ENCODE measurements at regions not wholly inside any gene's neighbourhood (a gene's known extent, or its start where the extent isn't known, plus 50 kb on each side); places are given as distances from the start of the nearest gene placed in this dataset.

DNA sequence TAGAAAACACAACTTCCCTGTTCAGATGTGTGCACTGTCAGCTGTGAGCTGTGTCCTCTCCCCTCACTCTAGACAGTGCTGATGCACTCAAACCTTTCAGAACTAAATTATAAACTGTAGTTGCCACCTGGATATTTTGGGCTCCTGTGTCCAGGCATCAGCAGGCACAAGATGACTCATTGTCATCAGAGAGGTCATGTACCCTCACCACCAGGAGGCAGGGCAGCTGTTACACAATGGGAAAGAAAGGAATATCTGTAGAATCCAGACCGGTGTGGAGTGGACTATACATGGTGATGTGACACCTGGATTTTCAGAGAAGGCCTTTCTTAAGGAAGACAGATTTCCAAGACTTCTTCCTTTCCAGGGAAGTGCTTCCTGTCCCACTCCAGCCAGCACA lies 854.4 kb upstream of the AGA start:
- H3K27me3 ChIP-seq = no peaks in the 10 kb centered on the region
- no peak overlapping the region for H3K4me3 ChIP-seq
- DNase-seq = no peak
- TF ChIP-seq, protein P1, sequence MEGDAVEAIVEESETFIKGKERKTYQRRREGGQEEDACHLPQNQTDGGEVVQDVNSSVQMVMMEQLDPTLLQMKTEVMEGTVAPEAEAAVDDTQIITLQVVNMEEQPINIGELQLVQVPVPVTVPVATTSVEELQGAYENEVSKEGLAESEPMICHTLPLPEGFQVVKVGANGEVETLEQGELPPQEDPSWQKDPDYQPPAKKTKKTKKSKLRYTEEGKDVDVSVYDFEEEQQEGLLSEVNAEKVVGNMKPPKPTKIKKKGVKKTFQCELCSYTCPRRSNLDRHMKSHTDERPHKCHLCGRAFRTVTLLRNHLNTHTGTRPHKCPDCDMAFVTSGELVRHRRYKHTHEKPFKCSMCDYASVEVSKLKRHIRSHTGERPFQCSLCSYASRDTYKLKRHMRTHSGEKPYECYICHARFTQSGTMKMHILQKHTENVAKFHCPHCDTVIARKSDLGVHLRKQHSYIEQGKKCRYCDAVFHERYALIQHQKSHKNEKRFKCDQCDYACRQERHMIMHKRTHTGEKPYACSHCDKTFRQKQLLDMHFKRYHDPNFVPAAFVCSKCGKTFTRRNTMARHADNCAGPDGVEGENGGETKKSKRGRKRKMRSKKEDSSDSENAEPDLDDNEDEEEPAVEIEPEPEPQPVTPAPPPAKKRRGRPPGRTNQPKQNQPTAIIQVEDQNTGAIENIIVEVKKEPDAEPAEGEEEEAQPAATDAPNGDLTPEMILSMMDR (IDR thresholded peaks at IDR 0.05) = no peak
- peaks cover 0 to 9% of the 10 kb centered on the region in 2 donors for H3K9me3 ChIP-seq
- ATAC-seq = no peak
- H3K36me3 ChIP-seq = no peaks in the 10 kb centered on the region
- no peak overlapping the region for H3K27ac ChIP-seq
- intact Hi-C loops (cut with DNase I) = no loop called here
- no peaks in the 10 kb centered on the region for H3K4me1 ChIP-seq

DNA sequence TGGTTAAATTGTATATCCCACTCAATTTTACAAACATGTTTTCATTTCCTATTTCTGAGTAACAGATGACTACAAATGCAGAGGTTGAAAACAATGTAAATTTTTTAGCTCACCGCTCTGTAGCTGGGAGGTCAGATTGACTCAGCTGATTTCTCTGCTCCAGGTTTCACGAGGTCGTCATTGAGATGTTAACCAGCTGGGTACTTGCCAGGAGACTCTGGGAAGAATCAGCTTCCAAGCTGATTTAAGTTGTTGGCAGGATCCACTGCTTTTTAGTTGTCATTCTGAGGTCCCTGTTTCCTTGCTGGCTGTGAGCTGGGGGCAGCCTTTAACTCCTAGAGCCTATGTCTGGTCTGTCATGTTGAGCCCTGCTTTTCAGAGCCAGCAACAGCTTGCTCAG lies 864.3 kb upstream of the AGA start:
- no peaks in the 10 kb centered on the region for H3K27me3 ChIP-seq
- no peak for ATAC-seq
- no peaks in the 10 kb centered on the region for H3K36me3 ChIP-seq
- TF ChIP-seq, protein P1 (IDR thresholded peaks at IDR 0.05) = no peak
- no peak overlapping the region for H3K4me3 ChIP-seq
- DNase-seq = peak in 2 of 4 donors; percentile 2 to 11
- H3K9me3 ChIP-seq = no peaks in the 10 kb centered on the region
- intact Hi-C loops (cut with DNase I) = no loop called here
- H3K4me1 ChIP-seq = no peaks in the 10 kb centered on the region
- no peak overlapping the region for H3K27ac ChIP-seq

DNA sequence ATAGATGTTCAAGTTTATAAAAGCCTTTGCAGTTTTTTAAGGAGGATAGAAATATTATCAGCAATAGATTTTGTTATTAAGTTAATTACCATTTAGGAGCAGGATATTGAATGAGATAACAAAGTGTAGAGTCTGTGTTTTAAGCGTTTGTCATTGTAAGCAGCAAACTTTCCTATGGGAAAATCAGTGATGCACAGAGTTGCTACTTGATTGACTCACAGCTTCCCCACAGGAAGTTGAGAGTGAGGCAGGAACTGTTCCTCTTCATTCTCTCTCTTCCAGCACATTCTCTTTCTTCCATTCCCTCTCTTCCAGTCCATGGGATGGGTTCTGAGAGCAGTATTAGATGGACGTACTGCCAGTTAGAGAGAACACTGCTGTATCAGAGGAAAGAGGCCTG lies 867.7 kb upstream of the AGA start:
- intact Hi-C loops (cut with DNase I) = no loop called here
- ATAC-seq = no peak
- no peaks in the 10 kb centered on the region for H3K9me3 ChIP-seq
- H3K4me1 ChIP-seq = no peaks in the 10 kb centered on the region
- TF ChIP-seq, protein P1 (IDR thresholded peaks at IDR 0.05) = no peak
- no peak overlapping the region for H3K4me3 ChIP-seq
- H3K27ac ChIP-seq = no peak overlapping the region
- no peaks in the 10 kb centered on the region for H3K27me3 ChIP-seq
- no peak for DNase-seq
- H3K36me3 ChIP-seq = no peaks in the 10 kb centered on the region

DNA sequence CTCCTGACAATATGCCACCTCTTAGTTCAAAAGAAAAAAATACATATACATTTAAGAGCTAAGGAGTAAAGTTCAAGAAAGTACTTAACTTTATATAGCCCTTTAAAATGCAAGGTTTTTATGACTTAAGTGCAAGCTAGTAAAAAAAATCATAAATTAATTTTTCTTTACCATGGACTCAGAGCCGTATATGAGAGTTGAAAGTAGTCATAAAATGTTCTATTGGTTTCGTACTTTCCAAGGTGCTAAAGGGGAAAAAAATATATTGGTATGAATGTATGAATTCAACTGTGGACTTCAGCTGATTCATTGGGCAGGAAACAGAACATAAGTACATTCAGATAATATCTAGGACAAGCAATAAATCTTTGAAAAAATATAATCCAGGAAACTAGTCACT lies 869.8 kb upstream of the AGA start:
- TF ChIP-seq, protein P1 (IDR thresholded peaks at IDR 0.05) = no peak
- ATAC-seq (no peak), DNase-seq (no peak)
- Histone ChIP-seq H3K9me3 (no peaks in the 10 kb centered on the region), H3K36me3 (no peaks in the 10 kb centered on the region), H3K4me3 (no peak overlapping the region), H3K27ac (no peak overlapping the region), H3K27me3 (no peaks in the 10 kb centered on the region), H3K4me1 (no peaks in the 10 kb centered on the region)
- intact Hi-C loops (cut with DNase I) = no loop called here

DNA sequence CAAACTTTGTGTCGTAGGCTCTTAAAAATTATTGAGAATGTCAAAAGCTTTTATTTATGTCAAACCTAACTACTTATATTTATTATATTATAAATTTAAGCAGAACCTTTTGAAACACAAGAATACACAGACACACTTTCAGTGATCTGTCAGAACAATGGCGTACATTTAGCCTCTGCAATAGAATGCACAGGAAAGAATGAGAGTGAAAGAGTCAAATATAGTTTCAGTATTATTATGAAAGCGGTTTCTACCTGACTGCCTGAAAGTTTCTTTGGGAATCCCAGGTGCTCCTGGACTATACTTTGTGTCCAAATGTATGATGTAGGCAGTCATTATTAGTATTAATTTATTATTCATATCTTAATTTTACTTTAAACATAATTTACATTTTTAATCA lies 872.0 kb upstream of the AGA start:
- intact Hi-C loops (cut with DNase I) = no loop called here
- DNase-seq (no peak), ATAC-seq (no peak)
- no peak overlapping the region for H3K4me3 ChIP-seq
- H3K27ac ChIP-seq = no peak overlapping the region
- no peaks in the 10 kb centered on the region for H3K27me3 ChIP-seq
- TF ChIP-seq, protein P1 (IDR thresholded peaks at IDR 0.05) = no peak
- no peaks in the 10 kb centered on the region for H3K4me1 ChIP-seq
- no peaks in the 10 kb centered on the region for H3K36me3 ChIP-seq
- peaks cover 0 to 5% of the 10 kb centered on the region in 2 donors for H3K9me3 ChIP-seq
